SU-DHL-6 (cell line): ENCODE measurements at regions not wholly inside any gene's neighbourhood (a gene's known extent, or its start where the extent isn't known, plus 50 kb on each side); places are given as distances from the start of the nearest gene placed in this dataset.
"Not testable (repeated sequence)": the region's sequence is repeated elsewhere in the genome, so short reads cannot be mapped to it uniquely, and the experiment has no call there.

Source experiments
- H2AFZ ChIP-seq: fragments of 200-600 bp; sonication (generic); 2 replicates; pipeline ENCODE4 v1.6.1; 2014; ENCODE audit warnings: low read depth, mild to moderate bottlenecking, moderate library complexity, mixed read lengths, antibody characterized with exemption, low read length; ENCODE audit not compliant: severe bottlenecking
- H3F3A ChIP-seq: fragments of 200-600 bp; shearing (Covaris generic); 2 replicates; pipeline ENCODE4 v1.6.0; 2016; ENCODE audit warnings: antibody characterized with exemption, mild to moderate bottlenecking; ENCODE audit not compliant: insufficient read depth
- H3K27ac ChIP-seq: fragments of 200-600 bp; sonication (generic); 2 replicates; pipeline ENCODE4 v1.5.1; 2016; ENCODE audit warnings: low read depth, mild to moderate bottlenecking, low read length, moderate library complexity, mixed read lengths
- H3K27me3 ChIP-seq: fragments of 200-600 bp; sonication (generic), shearing (Covaris generic); 2 replicates; pipeline ENCODE4 v1.6.0; 2014; ENCODE audit warnings: mild to moderate bottlenecking, low read length
- H3K36me3 ChIP-seq: fragments of 200-600 bp; sonication (generic); 2 replicates; pipeline ENCODE4 v1.6.1; 2014; ENCODE audit warnings: mild to moderate bottlenecking, low read length, mixed read lengths
- H3K4me2 ChIP-seq: fragments of 300-600, 200-600 bp; shearing (Covaris generic), sonication (generic); 2 replicates; pipeline ENCODE4 v1.6.0; 2014; ENCODE audit warnings: low read length, low read depth, mild to moderate bottlenecking; ENCODE audit not compliant: poor library complexity, severe bottlenecking
- H3K4me3 ChIP-seq: fragments of 200-600 bp; sonication (generic); 2 replicates; pipeline ENCODE4 v1.5.1; 2014; ENCODE audit warnings: antibody characterized with exemption, low read length, mild to moderate bottlenecking, mixed read lengths; ENCODE audit not compliant: insufficient read depth, poor library complexity, severe bottlenecking
- H3K79me2 ChIP-seq: fragments of 200-600 bp; sonication (generic); 2 replicates; pipeline ENCODE4 v1.6.1; 2014; ENCODE audit warnings: mild to moderate bottlenecking, low read length, moderate library complexity; ENCODE audit not compliant: insufficient read depth
- H3K9ac ChIP-seq: fragments of 200-600 bp; sonication (generic); 2 replicates; pipeline ENCODE4 v1.7.0; 2014; ENCODE audit warnings: mild to moderate bottlenecking, low read length
- H3K9me2 ChIP-seq: fragments of 200-600 bp; sonication (generic); replicated peaks from 2 replicates; pipeline ENCODE4 v1.6.1; 2014; ENCODE audit warnings: low read length; ENCODE audit not compliant: insufficient read depth
- H3K9me3 ChIP-seq: fragments of 200-600 bp; sonication (generic); 2 replicates; pipeline ENCODE4 v1.6.1; 2014; ENCODE audit warnings: low read length, mixed read lengths; ENCODE audit not compliant: insufficient read depth
- H4K20me1 ChIP-seq: fragments of 200-600 bp; sonication (generic); 2 replicates; pipeline ENCODE4 v1.6.1; 2014; ENCODE audit warnings: low read depth, mild to moderate bottlenecking, antibody characterized with exemption, low read length, moderate library complexity, mixed read lengths
- CTCF ChIP-seq: fragments of 200-600 bp; sonication (generic); IDR thresholded peaks from one replicate; pipeline ENCODE4 v1.5.1; 2017; ENCODE audit warnings: antibody characterized with exemption, mild to moderate bottlenecking, low read length, moderate library complexity; ENCODE audit not compliant: insufficient read depth, poor library complexity, severe bottlenecking
- EZH2phosphoT487 ChIP-seq: fragments of 200-600 bp; sonication (generic), shearing (Covaris generic); conservative IDR thresholded peaks from 2 replicates; pipeline ENCODE4 v1.6.1; 2018; ENCODE audit warnings: mild to moderate bottlenecking, antibody characterized with exemption, low read length, moderate library complexity, mixed read lengths

- H3K27ac ChIP-seq, result peak overlapping the region; percentile 89
These were observed 62.6 kb upstream of the CDR2 start for GRCh38 chr16:22436823-22437652.

GRCh38 chr16:22436326-22436822 lies 62.0 kb upstream of the CDR2 start:
- not testable (repeated sequence) for H3K9me2 ChIP-seq, H3F3A ChIP-seq, H2AFZ ChIP-seq, H4K20me1 ChIP-seq, H3K9me3 ChIP-seq, H3K36me3 ChIP-seq, H3K79me2 ChIP-seq, H3K27me3 ChIP-seq
- H3K9ac ChIP-seq, result peak overlapping the region; percentile 74
- peak overlapping the region; percentile 89 for H3K27ac ChIP-seq
- H3K4me3 ChIP-seq, result peak overlapping the region; percentile 76
- H3K4me2 ChIP-seq, result peak overlapping the region; percentile 57

More at GRCh38 chr16:22436823-22437652, 62.6 kb upstream of the CDR2 start:
- H3K9me2 ChIP-seq, H3K27me3 ChIP-seq, H4K20me1 ChIP-seq, H3F3A ChIP-seq, H3K9me3 ChIP-seq, H3K36me3 ChIP-seq, H3K79me2 ChIP-seq: not testable (repeated sequence)
- peak overlapping the region; percentile 76 for H3K4me3 ChIP-seq
- peak overlapping the region; percentile 51 for H2AFZ ChIP-seq
- peak overlapping the region; percentile 74 for H3K9ac ChIP-seq
- H3K4me2 ChIP-seq, result peak overlapping the region; percentile 57

GRCh38 chr16:22431314-22431713 lies 56.9 kb upstream of the CDR2 start:
- H3K79me2 ChIP-seq, H3K9me2 ChIP-seq, H2AFZ ChIP-seq, H3K27me3 ChIP-seq, H3K4me2 ChIP-seq, H3K4me3 ChIP-seq, H3F3A ChIP-seq, H3K9me3 ChIP-seq, H4K20me1 ChIP-seq, H3K27ac ChIP-seq, H3K9ac ChIP-seq, H3K36me3 ChIP-seq: not testable (repeated sequence)

GRCh38 chr16:22428654-22429053 lies 54.2 kb upstream of the CDR2 start:
- no peak overlapping the region for H3K9ac ChIP-seq
- H3K79me2 ChIP-seq, result no peaks in the 10 kb centered on the region
- no peaks in the 10 kb centered on the region for H3F3A ChIP-seq
- H4K20me1 ChIP-seq, result no peaks in the 10 kb centered on the region
- H3K9me2 ChIP-seq, result no peaks in the 10 kb centered on the region
- H3K4me3 ChIP-seq, result no peak overlapping the region
- no peak overlapping the region for H3K27ac ChIP-seq
- H2AFZ ChIP-seq, result no peak overlapping the region
- H3K27me3 ChIP-seq, result no peaks in the 10 kb centered on the region
- H3K36me3 ChIP-seq, result no peaks in the 10 kb centered on the region
- H3K9me3 ChIP-seq, result no peaks in the 10 kb centered on the region
- no peak overlapping the region for H3K4me2 ChIP-seq
- TF ChIP-seq EZH2phosphoT487 (no peak), CTCF (no peak)

- Histone ChIP-seq H3K27me3 (no peaks in the 10 kb centered on the region), H3K9me2 (no peaks in the 10 kb centered on the region), H3F3A (no peaks in the 10 kb centered on the region), H3K27ac (no peak overlapping the region), H3K9ac (no peak overlapping the region), H3K4me2 (no peak overlapping the region), H3K9me3 (no peaks in the 10 kb centered on the region), H2AFZ (no peak overlapping the region), H3K79me2 (no peaks in the 10 kb centered on the region), H3K36me3 (no peaks in the 10 kb centered on the region), H3K4me3 (no peak overlapping the region), H4K20me1 (no peaks in the 10 kb centered on the region)
- TF ChIP-seq CTCF (no peak), EZH2phosphoT487 (no peak)
These were observed 53.1 kb upstream of the CDR2 start for GRCh38 chr16:22427556-22427955.
